Liver (tissue), 3 donors: ENCODE measurements at regions not wholly inside any gene's neighbourhood (a gene's known extent, or its start where the extent isn't known, plus 50 kb on each side); places are given as distances from the start of the nearest gene placed in this dataset.

Experiments used
- CTCF ChIP-seq: fragments of 150-350 bp; IDR thresholded peaks from 2 replicates; pipeline ENCODE4 v1.5.1; 2017; ENCODE audit warnings: improper control_type of control experiment, low read depth, low read length; ENCODE audit not compliant: missing input control
- FOXA1 ChIP-seq: IDR thresholded peaks from 2 replicates; pipeline ENCODE4 v1.6.1; 2016; ENCODE audit warnings: antibody characterized with exemption
- GABPA ChIP-seq, 2 donors: IDR thresholded peaks in 1 of 2; conservative IDR thresholded peaks in 1 of 2; 2 replicates each; pipeline ENCODE4 v1.6.1; 2016; ENCODE audit warnings: antibody characterized with exemption in 2 of 2, mild to moderate bottlenecking in 1 of 2, moderate library complexity in 1 of 2
- HNF4G ChIP-seq: IDR thresholded peaks from 2 replicates; pipeline ENCODE4 v1.6.1; 2016; ENCODE audit warnings: antibody characterized with exemption
- MAX ChIP-seq: IDR thresholded peaks from 2 replicates; pipeline ENCODE4 v1.6.1; 2016; ENCODE audit warnings: antibody characterized with exemption
- NR2F2 ChIP-seq: IDR thresholded peaks from 2 replicates; pipeline ENCODE4 v1.6.1; 2016; ENCODE audit warnings: antibody characterized with exemption
- REST ChIP-seq: IDR thresholded peaks from 2 replicates; pipeline ENCODE4 v1.6.1; 2016; ENCODE audit warnings: antibody characterized with exemption, mild to moderate bottlenecking
- SP1 ChIP-seq: IDR thresholded peaks from 2 replicates; pipeline ENCODE4 v1.6.1; 2018; ENCODE audit warnings: antibody characterized with exemption, mild to moderate bottlenecking
- TAF1 ChIP-seq: conservative IDR thresholded peaks from 2 replicates; pipeline ENCODE4 v1.6.1; 2016; ENCODE audit warnings: antibody characterized with exemption, mild to moderate bottlenecking
- YY1 ChIP-seq: IDR thresholded peaks from 2 replicates; pipeline ENCODE4 v1.6.1; 2016; ENCODE audit warnings: antibody characterized with exemption, mild to moderate bottlenecking
- donor health status: healthy.
- donor health status: healthy.

GRCh38 chr4:188308142-188308541, 168.9 kb downstream of the TRIML1 start:
- TF ChIP-seq HNF4G (no peak), CTCF (no peak), SP1 (no peak), YY1 (no peak), GABPA (IDR thresholded peaks at IDR 0.05 in 1 of 2, conservative IDR thresholded peaks at IDR 0.05 in 1 of 2) (no peak), REST (no peak), NR2F2 (no peak), MAX (no peak), TAF1 (no peak), FOXA1 (no peak)
